ENCODE measurements at regions not wholly inside any gene's neighbourhood (a gene's known extent, or its start where the extent isn't known, plus 50 kb on each side); places are given as distances from the start of the nearest gene placed in this dataset.

GRCh38 chr21:15255763-15256162 lies 191.0 kb upstream of the NRIP1 start:
- intact Hi-C loops (cut with micrococcal nuclease), result no loop called here
- POLR2A ChIA-PET, result no interaction called here

More at GRCh38 chr21:15255763-15256162, 191.0 kb upstream of the NRIP1 start:
- Histone ChIP-seq H3K9me1 (ENCODE audit: control insufficient read depth, insufficient read depth, low read length) (no peaks in the 10 kb centered on the region), H3K9me3 (replicated peaks; ENCODE audit: control insufficient read depth, insufficient read depth, low read depth, low read length) (no peaks in the 10 kb centered on the region), H3K79me2 (ENCODE audit: control insufficient read depth, insufficient read depth, low read length) (no peaks in the 10 kb centered on the region), H3K4me3 (no peak overlapping the region), H3K27ac (ENCODE audit: extremely low read depth, low read depth, low read length) (no peak overlapping the region), H3K36me3 (ENCODE audit: control insufficient read depth, insufficient read depth, low read length) (no peaks in the 10 kb centered on the region), H3K4me1 (replicated peaks in 1 of 2; ENCODE audit: control insufficient read depth in 2 of 2, insufficient read depth in 2 of 2, low read length in 2 of 2) (peaks cover 0 to 3% of the 10 kb centered on the region in 2 experiments; a peak in 1 of 5 replicates), H3K4me2 (ENCODE audit: insufficient read depth, low read length) (no peak overlapping the region), H3K27me3 (ENCODE audit: control insufficient read depth in 2 of 2, insufficient read depth in 2 of 2, low read length in 2 of 2) (no peaks in the 10 kb centered on the region), H3K9ac (ENCODE audit: insufficient read depth in 1 of 2, low read depth in 2 of 2, low read length in 2 of 2) (no peak overlapping the region), H4K20me1 (replicated peaks; ENCODE audit: control insufficient read depth, insufficient read depth, low read length) (no peaks in the 10 kb centered on the region), H2AFZ (ENCODE audit: low read depth, low read length) (no peak overlapping the region)
- no TSS peak for BruUV-seq (replicated peaks)
- DNase-seq (ENCODE audit: extremely low read depth in 1 of 4, low spot score in 3 of 4) (no peak), ATAC-seq (no peak), FAIRE-seq (no peak)
- no peak for TF ChIP-seq SNIP1 (IDR thresholded peaks at IDR 0.05; ENCODE audit: low read depth)
- no peak for TF ChIP-seq GATA2 (CRISPR knock-in tag; IDR thresholded peaks at IDR 0.05)
- TF ChIP-seq HCFC1 (IDR thresholded peaks at IDR 0.05; ENCODE audit: low read depth, low read length), result no peak
- no peak for TF ChIP-seq TFAP4 (CRISPR knock-in tag; IDR thresholded peaks at IDR 0.05; ENCODE audit: borderline replicate concordance)
- no peak for TF ChIP-seq ZNF77 (CRISPR knock-in tag; IDR thresholded peaks at IDR 0.05)
- no peak for TF ChIP-seq SIN3A (IDR thresholded peaks at IDR 0.05; ENCODE audit: borderline replicate concordance in 2 of 2, control insufficient read depth in 1 of 2, low read depth in 2 of 2, low read length in 2 of 2)
- TF ChIP-seq BCOR (IDR thresholded peaks at IDR 0.05), result no peak
- no peak for TF ChIP-seq FOSL1 (tag; conservative IDR thresholded peaks at IDR 0.05)
- TF ChIP-seq ETS1 (conservative IDR thresholded peaks at IDR 0.05; ENCODE audit: control insufficient read depth, low read depth, low read length), result no peak
- TF ChIP-seq SPI1 (IDR thresholded peaks at IDR 0.05; ENCODE audit: borderline replicate concordance, low read depth, low read length), result no peak
- no peak for TF ChIP-seq PCBP2 (IDR thresholded peaks at IDR 0.05; ENCODE audit: low read depth, low read length, poor library complexity, severe bottlenecking)
- no peak for TF ChIP-seq RNF2 (IDR thresholded peaks at IDR 0.05)
- CTCF ChIA-PET (ENCODE audit: low intra/inter-chr PET ratio), result no interaction called here
- in situ Hi-C loops (cut with MboI), result no loop called here
